Mesodermal cell (in vitro differentiated cells): ENCODE measurements at regions not wholly inside any gene's neighbourhood (a gene's known extent, or its start where the extent isn't known, plus 50 kb on each side); places are given as distances from the start of the nearest gene placed in this dataset.

Experiments
- H3K27ac ChIP-seq: 2 replicates; pipeline ENCODE4 v1.7.0; 2013; ENCODE audit warnings: mild to moderate bottlenecking, low read depth, low read length, moderate library complexity; ENCODE audit not compliant: severe bottlenecking
- H3K36me3 ChIP-seq: 2 replicates; pipeline ENCODE4 v1.7.1; 2013; ENCODE audit warnings: mild to moderate bottlenecking, low read length, moderate library complexity; ENCODE audit not compliant: control insufficient read depth, insufficient read depth
- H3K4me1 ChIP-seq: one replicate; pipeline ENCODE4 v1.7.1; 2013; ENCODE audit warnings: mild to moderate bottlenecking, low read length; ENCODE audit not compliant: insufficient read depth, control insufficient read depth, poor library complexity, severe bottlenecking
- H3K4me3 ChIP-seq: 2 replicates; pipeline ENCODE4 v1.7.0; 2013; ENCODE audit warnings: low read length, control low read depth, mild to moderate bottlenecking; ENCODE audit not compliant: insufficient read depth, poor library complexity, severe bottlenecking; ENCODE audit errors: extremely low read depth
- H3K9me3 ChIP-seq: 2 replicates; pipeline ENCODE4 v1.7.1; 2013; ENCODE audit warnings: mild to moderate bottlenecking, low read length, moderate library complexity; ENCODE audit not compliant: control insufficient read depth
- WGBS, 2 experiments: methylation state at CpG; one replicate each; pipeline ENCODE4 v1.1.5; 2013; ENCODE audit warnings: missing lambda C conversion rate in 2 of 2; ENCODE audit not compliant: insufficient coverage in 2 of 2; 5-methylcytosine and 5-hydroxymethylcytosine counted together

DNA sequence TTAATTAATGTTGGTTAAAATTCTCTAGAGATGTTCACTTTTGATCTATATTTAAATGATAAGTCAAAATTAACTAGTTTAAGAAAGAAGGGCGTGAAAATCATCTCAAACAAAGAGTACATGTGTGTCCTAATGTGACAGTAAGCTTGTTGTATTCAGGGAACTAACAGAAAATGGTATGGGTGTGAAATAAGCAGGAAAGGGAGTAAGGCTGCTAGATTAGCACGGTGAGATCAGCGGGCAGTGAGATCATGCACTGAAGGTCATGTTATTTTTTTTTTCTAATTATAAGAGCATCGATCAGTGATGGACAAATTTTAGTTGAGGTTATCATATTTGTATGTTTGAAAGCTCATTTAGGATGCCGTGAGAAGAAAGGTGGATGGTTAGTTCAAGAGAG is 430.8 kb downstream of the DIPK2A start:
- 89 to 92% methylated on average over 3 to 5 of the region's 5 CpGs for WGBS, 2 experiments
- Histone ChIP-seq H3K36me3 (no peaks in the 10 kb centered on the region), H3K27ac (no peak overlapping the region), H3K4me1 (no peaks in the 10 kb centered on the region), H3K4me3 (no peak overlapping the region), H3K9me3 (peaks cover 8% of the 10 kb centered on the region)

DNA sequence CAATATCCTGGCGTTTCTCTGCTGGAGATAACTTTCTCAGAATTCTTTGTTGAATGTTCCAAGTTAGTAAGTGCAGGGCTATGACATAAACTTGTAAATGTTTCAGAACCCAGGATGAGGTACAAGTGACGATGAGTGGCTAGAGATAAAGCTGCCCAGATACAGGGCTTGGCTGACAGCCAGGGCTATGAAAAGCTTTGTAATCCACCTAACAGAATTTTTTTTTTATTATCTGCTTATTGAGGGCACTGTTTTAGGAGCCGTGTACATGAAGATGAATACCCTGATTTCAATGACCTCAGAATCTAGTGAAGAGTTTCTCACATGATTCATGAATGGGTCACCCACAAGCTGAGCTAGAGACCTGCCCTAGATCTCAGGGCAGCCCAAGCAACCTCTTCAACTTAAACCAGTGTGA is 431.4 kb downstream of the DIPK2A start:
- Histone ChIP-seq H3K4me1 (no peaks in the 10 kb centered on the region), H3K9me3 (peaks cover 8% of the 10 kb centered on the region), H3K27ac (no peak overlapping the region), H3K4me3 (no peak overlapping the region), H3K36me3 (no peaks in the 10 kb centered on the region)
- 85 to 96% methylated on average over 2 to 3 of the region's 3 CpGs for WGBS, 2 experiments

DNA sequence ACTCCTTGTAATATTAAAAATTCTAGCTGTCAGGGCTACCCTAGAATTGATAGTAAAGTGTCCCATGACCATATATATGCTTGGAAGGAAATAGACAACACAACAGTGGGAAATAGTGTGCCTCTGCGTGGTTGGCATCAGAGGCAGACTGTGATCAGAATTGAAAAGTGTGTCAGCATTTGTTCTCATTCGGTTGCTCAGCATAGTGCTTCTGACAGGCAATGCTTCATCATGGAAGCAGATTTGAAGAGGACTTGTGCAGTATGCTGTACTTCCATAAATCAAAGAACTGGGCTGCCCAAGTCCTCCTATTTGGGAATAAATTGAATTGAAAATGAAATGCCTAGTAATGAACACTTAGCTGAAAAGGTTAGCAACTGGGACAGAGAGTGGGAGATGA is 435.7 kb downstream of the DIPK2A start:
- Histone ChIP-seq H3K4me1 (no peaks in the 10 kb centered on the region), H3K27ac (no peak overlapping the region), H3K4me3 (no peak overlapping the region), H3K36me3 (no peaks in the 10 kb centered on the region), H3K9me3 (no peaks in the 10 kb centered on the region)
- 87 to 92% methylated on average over 2 of the region's 2 CpGs for WGBS, 2 experiments

DNA sequence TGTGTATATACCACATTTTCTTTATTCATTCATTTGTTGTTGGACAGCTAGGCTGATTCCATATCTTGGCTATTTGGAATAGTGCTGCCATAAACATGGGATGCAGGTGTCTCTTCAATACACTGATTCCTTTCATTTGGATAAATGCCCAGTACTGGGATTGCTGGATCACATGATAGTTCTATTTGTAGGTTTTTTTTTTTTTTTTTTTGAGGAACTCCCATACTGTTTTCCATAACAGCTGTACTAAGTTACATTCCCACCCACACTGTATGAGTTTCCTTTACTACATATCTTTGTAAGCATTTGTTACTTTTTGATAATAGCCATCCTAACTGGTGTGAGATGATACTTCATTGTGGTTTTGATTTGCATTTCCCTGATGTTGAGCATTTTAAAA is 437.7 kb downstream of the DIPK2A start:
- Histone ChIP-seq H3K9me3 (no peaks in the 10 kb centered on the region), H3K36me3 (no peaks in the 10 kb centered on the region), H3K27ac (no peak overlapping the region), H3K4me1 (no peaks in the 10 kb centered on the region), H3K4me3 (no peak overlapping the region)

DNA sequence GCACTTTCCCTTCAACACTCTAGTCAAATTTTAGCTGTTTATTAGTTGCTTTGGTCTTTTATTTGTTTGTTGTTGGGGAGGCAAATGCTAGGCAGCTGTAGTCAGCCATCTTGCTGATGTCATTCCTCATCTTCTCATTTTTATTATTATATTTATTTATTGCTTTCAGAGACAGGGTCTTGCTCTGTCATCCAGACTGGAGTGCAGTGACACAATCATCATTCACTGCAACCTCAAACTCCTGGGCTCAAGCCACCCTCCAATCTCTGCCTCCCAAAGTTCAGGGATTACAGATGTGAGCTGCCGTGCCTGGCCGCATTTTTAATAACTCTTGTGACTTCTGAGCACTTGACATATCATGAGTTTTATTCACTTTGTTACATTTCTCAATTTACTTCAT is 441.4 kb downstream of the DIPK2A start:
- no peaks in the 10 kb centered on the region for H3K9me3 ChIP-seq
- no peaks in the 10 kb centered on the region for H3K36me3 ChIP-seq
- 76% methylated on average over 2 of the region's 2 CpGs; no CpG with 5 or more reads in 1 of the 2 experiments for WGBS, 2 experiments
- H3K4me3 ChIP-seq, result no peak overlapping the region
- H3K4me1 ChIP-seq, result no peaks in the 10 kb centered on the region
- H3K27ac ChIP-seq, result no peak overlapping the region

DNA sequence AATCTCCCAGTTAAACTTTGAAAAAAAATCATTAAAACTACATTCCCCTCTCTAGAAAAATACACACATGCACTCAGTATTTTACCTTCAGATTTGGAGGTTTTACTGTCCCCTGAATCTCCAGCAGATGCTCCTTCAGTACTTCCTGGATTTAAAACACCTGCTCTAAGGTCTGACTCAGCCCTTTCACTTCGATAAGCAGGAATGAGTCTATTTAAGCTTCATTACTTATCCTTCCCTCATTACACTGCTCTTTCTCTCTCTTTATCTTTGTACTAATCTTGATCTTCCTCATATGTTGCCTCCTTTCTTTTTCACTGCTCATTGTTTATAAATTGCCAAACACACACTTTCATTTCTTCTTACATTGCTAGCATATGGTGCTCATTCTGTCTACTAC is 443.9 kb downstream of the DIPK2A start:
- no peaks in the 10 kb centered on the region for H3K9me3 ChIP-seq
- H3K36me3 ChIP-seq, result no peaks in the 10 kb centered on the region
- WGBS, 2 experiments, result 90 to 100% methylated on average over 1 of the region's 1 CpG
- no peaks in the 10 kb centered on the region for H3K4me1 ChIP-seq
- H3K27ac ChIP-seq, result no peak overlapping the region
- H3K4me3 ChIP-seq, result no peak overlapping the region

DNA sequence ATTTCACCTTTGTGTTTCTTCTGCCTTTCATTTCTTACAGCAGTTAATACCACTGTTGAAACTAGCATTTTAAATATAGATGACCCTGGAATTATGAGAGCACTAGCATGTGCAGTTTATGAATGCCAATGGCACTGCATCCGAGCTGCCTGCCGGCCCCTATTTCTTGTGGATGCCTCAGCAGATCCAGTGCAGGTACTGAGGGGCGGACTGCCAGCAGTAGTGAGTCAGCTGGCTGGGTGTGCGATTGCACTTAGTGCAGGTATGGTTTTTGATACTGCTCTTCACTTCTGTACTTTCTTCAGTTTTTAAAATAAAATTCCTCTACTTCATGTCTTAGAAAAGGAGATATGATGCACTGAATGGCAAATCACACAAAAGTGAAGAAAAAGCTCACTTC is 453.0 kb downstream of the DIPK2A start:
- H3K4me3 ChIP-seq, result no peak overlapping the region
- H3K9me3 ChIP-seq, result no peaks in the 10 kb centered on the region
- no peaks in the 10 kb centered on the region for H3K36me3 ChIP-seq
- no peak overlapping the region for H3K27ac ChIP-seq
- 100% methylated on average over 1 to 2 of the region's 4 CpGs for WGBS, 2 experiments
- H3K4me1 ChIP-seq, result no peaks in the 10 kb centered on the region

DNA sequence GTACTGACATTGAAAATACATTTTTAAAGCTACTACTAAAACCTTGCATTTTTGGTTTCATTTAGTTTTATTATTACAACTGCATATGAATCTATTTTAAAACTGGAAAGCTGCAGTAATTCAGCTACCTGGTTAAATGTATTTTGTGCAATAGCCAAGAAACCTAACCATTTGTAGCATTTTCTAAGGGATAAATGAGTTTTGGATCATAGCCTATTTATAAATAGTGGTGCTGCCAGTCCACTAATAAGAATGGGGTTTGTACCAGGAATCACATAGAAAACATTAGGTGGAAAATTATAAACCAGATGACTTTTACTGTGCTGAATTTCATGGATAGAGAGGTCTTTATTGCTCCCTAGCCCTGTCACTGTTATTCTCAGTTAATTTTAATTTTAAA is 454.7 kb downstream of the DIPK2A start:
- no peaks in the 10 kb centered on the region for H3K36me3 ChIP-seq
- no peak overlapping the region for H3K27ac ChIP-seq
- no peak overlapping the region for H3K4me3 ChIP-seq
- no peaks in the 10 kb centered on the region for H3K4me1 ChIP-seq
- H3K9me3 ChIP-seq, result no peaks in the 10 kb centered on the region

DNA sequence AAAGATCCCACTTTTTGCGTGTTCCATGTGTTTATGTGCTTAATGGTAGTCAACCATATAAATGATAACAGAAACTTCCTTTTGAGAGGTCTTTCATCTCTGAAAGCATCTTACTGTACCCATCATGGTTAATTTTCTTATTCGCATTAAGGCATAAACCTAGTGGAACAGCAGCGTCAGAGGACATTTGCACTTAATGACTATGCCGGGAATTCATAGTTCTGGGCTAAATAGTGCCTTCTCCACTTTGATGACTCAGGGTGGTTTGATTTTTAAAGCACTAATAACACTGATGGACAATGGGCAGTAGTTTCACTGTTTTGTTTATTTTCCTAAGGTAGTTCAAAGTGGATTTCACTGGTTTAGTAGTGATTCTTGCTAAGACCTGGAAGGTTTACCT is 455.3 kb downstream of the DIPK2A start:
- H3K9me3 ChIP-seq, result no peaks in the 10 kb centered on the region
- WGBS, 2 experiments, result 86 to 100% methylated on average over 1 to 3 of the region's 4 CpGs
- H3K36me3 ChIP-seq, result no peaks in the 10 kb centered on the region
- H3K4me3 ChIP-seq, result no peak overlapping the region
- H3K4me1 ChIP-seq, result no peaks in the 10 kb centered on the region
- H3K27ac ChIP-seq, result no peak overlapping the region

DNA sequence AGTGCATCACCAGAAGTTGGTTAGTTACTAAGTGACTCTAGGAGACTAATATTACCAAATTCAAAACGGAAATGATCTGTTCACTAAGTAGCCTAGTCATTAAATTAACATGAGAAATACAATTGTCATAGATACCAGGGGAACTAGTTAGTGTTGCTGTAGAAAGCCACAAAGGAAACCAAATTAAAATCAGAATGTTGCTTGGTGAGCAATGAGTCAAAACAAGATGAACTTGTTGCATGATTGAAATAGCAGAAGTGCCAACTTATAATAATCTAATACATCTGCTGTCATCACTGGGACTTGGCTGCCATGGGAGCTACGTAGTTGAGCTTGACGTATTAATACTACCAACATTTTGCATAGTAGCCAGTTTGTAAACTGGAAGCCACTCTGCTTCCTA is 458.1 kb downstream of the DIPK2A start:
- no peak overlapping the region for H3K27ac ChIP-seq
- H3K9me3 ChIP-seq, result no peaks in the 10 kb centered on the region
- no CpG with 5 or more reads among the region's 3 CpGs for WGBS, 2 experiments
- no peak overlapping the region for H3K4me3 ChIP-seq
- H3K36me3 ChIP-seq, result no peaks in the 10 kb centered on the region
- no peaks in the 10 kb centered on the region for H3K4me1 ChIP-seq

DNA sequence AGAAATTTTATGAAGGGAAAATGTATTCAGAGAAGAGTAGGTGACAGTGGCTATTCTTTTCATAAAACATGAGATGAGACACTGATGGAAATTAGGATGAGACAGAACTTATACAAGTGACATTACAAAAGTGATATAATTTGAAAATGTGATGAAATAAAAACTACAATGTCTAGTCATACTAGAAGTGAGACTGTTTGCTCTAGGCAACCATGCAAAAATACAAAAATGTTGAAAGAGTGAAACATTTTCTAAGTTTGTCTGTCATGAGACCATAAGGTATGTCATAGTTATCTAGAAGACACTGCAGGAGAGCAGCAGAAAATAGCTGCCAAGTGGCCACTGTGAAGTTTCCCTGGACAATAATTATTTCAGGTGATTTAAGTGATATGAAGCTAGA is 459.5 kb downstream of the DIPK2A start:
- Histone ChIP-seq H3K27ac (no peak overlapping the region), H3K36me3 (no peaks in the 10 kb centered on the region), H3K4me3 (no peak overlapping the region), H3K9me3 (no peaks in the 10 kb centered on the region), H3K4me1 (no peaks in the 10 kb centered on the region)

DNA sequence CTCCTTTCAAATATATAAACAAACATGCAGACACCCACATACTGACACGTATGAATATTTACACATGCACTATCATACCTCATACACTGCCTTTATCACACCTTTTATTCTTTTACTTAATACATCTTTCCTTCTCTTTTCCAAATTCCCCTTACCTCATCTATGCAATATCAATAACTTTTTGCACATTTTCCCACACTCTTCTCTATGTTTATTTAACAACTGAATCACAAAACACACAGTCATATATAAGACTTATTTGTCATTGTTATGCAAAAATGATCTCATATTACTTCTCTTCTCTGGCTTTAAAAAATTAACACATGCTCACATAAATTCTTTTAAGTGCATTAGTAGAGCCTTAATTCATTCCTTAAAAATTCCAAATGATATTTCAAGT is 461.4 kb downstream of the DIPK2A start:
- H3K9me3 ChIP-seq, result no peaks in the 10 kb centered on the region
- H3K4me3 ChIP-seq, result no peak overlapping the region
- no peaks in the 10 kb centered on the region for H3K36me3 ChIP-seq
- H3K27ac ChIP-seq, result no peak overlapping the region
- H3K4me1 ChIP-seq, result no peaks in the 10 kb centered on the region
- 89 to 100% methylated on average over 1 of the region's 1 CpG for whole genome bisulfite sequencing, 2 experiments
